Glutamatergic neuron (in vitro differentiated cells): ENCODE measurements at regions not wholly inside any gene's neighbourhood (a gene's known extent, or its start where the extent isn't known, plus 50 kb on each side); places are given as distances from the start of the nearest gene placed in this dataset.
A peak's percentile ranks its signal among the peaks of the same experiment; 100 is the strongest.

ENCODE experiments used
- DNase-seq: peaks from one replicate; pipeline ENCODE4 v3.0.0; 2022
- H3K27ac Mint-ChIP-seq: one replicate; pipeline ENCODE4 v1.8.0; 2020; ENCODE audit warnings: mild to moderate bottlenecking, mixed read lengths, inconsistent platforms; ENCODE audit not compliant: unreplicated experiment
- H3K27me3 Mint-ChIP-seq: one replicate; pipeline ENCODE4 v1.8.0; 2020; ENCODE audit warnings: mild to moderate bottlenecking, moderate library complexity, mixed read lengths, inconsistent platforms; ENCODE audit not compliant: unreplicated experiment
- H3K36me3 Mint-ChIP-seq: one replicate; pipeline ENCODE4 v1.8.0; 2020; ENCODE audit warnings: mild to moderate bottlenecking, mixed read lengths, inconsistent platforms; ENCODE audit not compliant: unreplicated experiment
- H3K4me1 Mint-ChIP-seq: one replicate; pipeline ENCODE4 v1.8.0; 2020; ENCODE audit warnings: mild to moderate bottlenecking, low read depth, mixed read lengths, inconsistent platforms; ENCODE audit not compliant: unreplicated experiment
- H3K4me3 Mint-ChIP-seq: one replicate; pipeline ENCODE4 v1.8.0; 2020; ENCODE audit warnings: mild to moderate bottlenecking, mixed read lengths, inconsistent platforms; ENCODE audit not compliant: unreplicated experiment
- H3K9me3 Mint-ChIP-seq: one replicate; pipeline ENCODE4 v1.8.0; 2020; ENCODE audit warnings: mild to moderate bottlenecking, moderate library complexity, mixed read lengths, inconsistent platforms; ENCODE audit not compliant: unreplicated experiment
- TF ChIP-seq, protein P1 (sequence below): fragments of 200-600 bp; sonication (generic); IDR thresholded peaks from one replicate; pipeline ENCODE4 v1.5.0; 2021; ENCODE audit not compliant: partially characterized antibody, unreplicated experiment

DNA sequence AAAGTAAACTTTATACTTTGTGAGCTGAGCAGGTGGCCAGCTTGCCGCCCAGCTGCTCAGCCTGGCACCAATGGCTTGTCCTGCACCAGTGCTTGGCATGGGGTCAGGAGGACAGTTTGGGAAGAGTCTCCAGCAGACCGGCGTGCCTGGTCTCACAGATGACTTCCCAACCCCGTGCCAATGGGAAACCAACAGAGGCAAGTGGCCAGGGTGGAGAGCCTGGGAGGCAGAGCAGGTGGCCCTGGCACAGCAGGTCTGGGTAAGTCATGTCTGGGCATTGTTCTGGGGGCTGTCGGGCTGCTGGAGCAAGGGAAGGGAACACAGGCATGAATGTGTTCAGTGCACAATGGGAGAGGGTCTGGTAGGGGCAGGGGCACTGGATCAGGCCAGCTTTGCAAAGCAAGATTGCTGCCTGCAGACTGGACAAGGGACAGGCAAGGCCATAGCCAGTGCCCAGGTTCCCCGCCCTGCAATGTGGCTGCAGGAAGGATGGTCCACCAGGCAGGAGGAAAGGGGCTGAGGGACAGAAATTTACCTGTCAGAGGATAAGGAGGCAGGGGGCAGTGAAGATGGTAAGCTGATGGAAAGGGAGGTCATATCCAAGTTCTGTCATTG lies 76.2 kb upstream of the ALDH1B1 start:
- H3K4me1 Mint-ChIP-seq, result peaks cover 37% of the 10 kb centered on the region
- DNase-seq, result no peak
- peak overlapping the region; percentile 8 for H3K27ac Mint-ChIP-seq
- peaks cover 8% of the 10 kb centered on the region for H3K27me3 Mint-ChIP-seq
- TF ChIP-seq, protein P1, sequence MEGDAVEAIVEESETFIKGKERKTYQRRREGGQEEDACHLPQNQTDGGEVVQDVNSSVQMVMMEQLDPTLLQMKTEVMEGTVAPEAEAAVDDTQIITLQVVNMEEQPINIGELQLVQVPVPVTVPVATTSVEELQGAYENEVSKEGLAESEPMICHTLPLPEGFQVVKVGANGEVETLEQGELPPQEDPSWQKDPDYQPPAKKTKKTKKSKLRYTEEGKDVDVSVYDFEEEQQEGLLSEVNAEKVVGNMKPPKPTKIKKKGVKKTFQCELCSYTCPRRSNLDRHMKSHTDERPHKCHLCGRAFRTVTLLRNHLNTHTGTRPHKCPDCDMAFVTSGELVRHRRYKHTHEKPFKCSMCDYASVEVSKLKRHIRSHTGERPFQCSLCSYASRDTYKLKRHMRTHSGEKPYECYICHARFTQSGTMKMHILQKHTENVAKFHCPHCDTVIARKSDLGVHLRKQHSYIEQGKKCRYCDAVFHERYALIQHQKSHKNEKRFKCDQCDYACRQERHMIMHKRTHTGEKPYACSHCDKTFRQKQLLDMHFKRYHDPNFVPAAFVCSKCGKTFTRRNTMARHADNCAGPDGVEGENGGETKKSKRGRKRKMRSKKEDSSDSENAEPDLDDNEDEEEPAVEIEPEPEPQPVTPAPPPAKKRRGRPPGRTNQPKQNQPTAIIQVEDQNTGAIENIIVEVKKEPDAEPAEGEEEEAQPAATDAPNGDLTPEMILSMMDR, result no peak
- no peaks in the 10 kb centered on the region for H3K36me3 Mint-ChIP-seq
- H3K4me3 Mint-ChIP-seq, result no peak overlapping the region
- peaks cover 10% of the 10 kb centered on the region for H3K9me3 Mint-ChIP-seq

DNA sequence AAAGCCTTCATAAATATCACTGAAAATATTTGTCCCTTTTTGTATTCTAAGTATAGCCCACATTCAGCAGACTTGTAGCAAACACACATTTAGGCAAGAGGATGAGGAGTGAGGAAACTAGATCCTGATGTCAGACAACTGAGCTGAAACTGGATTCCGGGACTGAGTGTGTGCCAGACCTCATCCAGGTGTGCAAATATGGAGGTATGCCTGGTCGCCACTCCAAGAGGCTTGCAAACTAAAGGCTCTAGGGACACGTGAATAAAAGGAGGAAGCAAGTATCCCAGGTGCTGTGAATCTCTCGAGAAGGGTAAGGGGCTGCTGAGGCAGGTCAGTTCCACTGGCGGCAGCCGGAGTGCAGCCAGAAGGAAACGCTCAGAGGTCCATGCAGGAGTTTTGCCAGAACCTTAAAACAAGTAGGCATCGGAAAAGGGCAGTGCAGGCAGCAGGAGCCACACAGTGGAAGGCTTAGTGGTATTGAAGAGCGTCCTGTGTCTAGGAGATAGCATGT lies 77.4 kb upstream of the ALDH1B1 start:
- Mint-ChIP-seq H3K4me1 (peaks cover 43% of the 10 kb centered on the region), H3K9me3 (peaks cover 10% of the 10 kb centered on the region), H3K36me3 (no peaks in the 10 kb centered on the region), H3K27ac (peak overlapping the region; percentile 18), H3K4me3 (no peak overlapping the region), H3K27me3 (peaks cover 10% of the 10 kb centered on the region)
- TF ChIP-seq, protein P1, result no peak
- no peak for DNase-seq

DNA sequence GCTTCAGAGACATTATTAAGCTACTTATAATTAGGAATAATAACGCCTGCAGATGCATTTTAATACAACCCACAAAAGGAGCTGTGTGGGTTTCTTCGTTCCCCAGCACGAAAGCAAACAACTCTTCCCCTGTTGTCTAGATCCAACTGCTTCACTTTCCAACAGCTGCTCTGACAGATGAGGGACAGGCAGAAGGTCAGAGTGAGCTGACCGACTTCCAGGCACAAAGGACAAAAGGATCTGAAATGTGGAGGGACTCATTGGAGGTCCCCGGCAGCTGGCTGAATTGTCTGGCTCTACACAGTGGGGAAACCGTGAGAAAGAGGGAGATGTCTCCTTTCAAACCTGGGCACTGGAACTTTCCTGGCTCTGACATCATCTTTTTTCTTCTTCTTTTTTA lies 79.1 kb upstream of the ALDH1B1 start:
- H3K4me3 Mint-ChIP-seq, result peak overlapping the region; percentile 25
- no peaks in the 10 kb centered on the region for H3K36me3 Mint-ChIP-seq
- H3K27ac Mint-ChIP-seq, result peak overlapping the region; percentile 78
- TF ChIP-seq, protein P1, result no peak
- no peak for DNase-seq
- peaks cover 7% of the 10 kb centered on the region for H3K27me3 Mint-ChIP-seq
- H3K9me3 Mint-ChIP-seq, result peaks cover 12% of the 10 kb centered on the region
- peaks cover 43% of the 10 kb centered on the region for H3K4me1 Mint-ChIP-seq

DNA sequence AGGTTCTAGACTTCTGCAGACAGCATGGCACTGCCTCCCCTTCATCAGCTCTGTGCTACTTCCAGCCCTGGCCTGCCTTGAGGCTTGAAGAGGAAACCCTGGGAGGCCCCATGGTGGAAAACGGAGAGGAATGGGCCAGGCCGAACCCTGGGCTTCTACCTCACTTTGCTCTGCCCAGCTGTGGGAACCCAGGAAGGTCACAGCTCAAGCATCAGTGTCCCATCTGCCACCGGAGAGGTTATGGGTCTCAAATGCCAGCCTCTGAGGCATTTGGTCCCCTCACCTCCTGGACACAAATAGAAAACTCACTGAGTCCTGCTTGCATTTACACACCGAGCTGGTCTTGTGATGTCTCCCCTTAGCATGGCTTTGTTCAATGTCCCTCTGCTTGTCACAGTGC lies 80.1 kb upstream of the ALDH1B1 start:
- Mint-ChIP-seq H3K36me3 (no peaks in the 10 kb centered on the region), H3K4me1 (peaks cover 41% of the 10 kb centered on the region)

More for the DNA sequence above, 80.1 kb upstream of the ALDH1B1 start:
- Mint-ChIP-seq H3K27me3 (peaks cover 7% of the 10 kb centered on the region), H3K9me3 (peaks cover 12% of the 10 kb centered on the region), H3K27ac (peak overlapping the region; percentile 64), H3K4me3 (no peak overlapping the region)
- TF ChIP-seq, protein P1, result no peak
- no peak for DNase-seq
